MM.1S (cell line): ENCODE measurements at regions not wholly inside any gene's neighbourhood (a gene's known extent, or its start where the extent isn't known, plus 50 kb on each side); places are given as distances from the start of the nearest gene placed in this dataset.

ENCODE experiments used
- DNase-seq: peaks from one replicate; pipeline ENCODE4 v3.0.0-alpha.2; 2015
- H2AFZ ChIP-seq: fragments of 300-600 bp; sonication (generic); 2 replicates; pipeline ENCODE4 v1.6.0; 2016; ENCODE audit warnings: antibody characterized with exemption, low read length
- H3F3A ChIP-seq: fragments of 300-600 bp; sonication (generic); 2 replicates; pipeline ENCODE4 v1.6.1; 2016; ENCODE audit warnings: mild to moderate bottlenecking, antibody characterized with exemption, low read length, moderate library complexity, mixed read lengths; ENCODE audit not compliant: insufficient read depth
- H3K27ac ChIP-seq: fragments of 300-600 bp; sonication (generic); 2 replicates; pipeline ENCODE4 v1.5.1; 2016; ENCODE audit warnings: mild to moderate bottlenecking, low read length
- H3K27me3 ChIP-seq: fragments of 300-600 bp; sonication (generic); replicated peaks from 2 replicates; pipeline ENCODE4 v1.6.0; 2016; ENCODE audit warnings: low read length; ENCODE audit not compliant: insufficient read depth
- H3K36me3 ChIP-seq: fragments of 300-600 bp; sonication (generic); replicated peaks from 2 replicates; pipeline ENCODE4 v1.6.1; 2016; ENCODE audit warnings: mild to moderate bottlenecking, low read length, mixed read lengths; ENCODE audit not compliant: insufficient read depth
- H3K4me1 ChIP-seq: fragments of 300-600 bp; sonication (generic); 2 replicates; pipeline ENCODE4 v1.6.1; 2016; ENCODE audit warnings: low read length, mixed read lengths
- H3K4me2 ChIP-seq: fragments of 300-600 bp; sonication (generic); 2 replicates; pipeline ENCODE4 v1.6.0; 2016; ENCODE audit warnings: low read depth, low read length
- H3K4me3 ChIP-seq: fragments of 300-600 bp; sonication (generic); 2 replicates; pipeline ENCODE4 v1.5.1; 2016; ENCODE audit warnings: low read length, mixed read lengths
- H3K79me2 ChIP-seq: fragments of 300-600 bp; sonication (generic); 2 replicates; pipeline ENCODE4 v1.6.1; 2016; ENCODE audit warnings: mixed run types, low read length, mixed read lengths
- H3K9ac ChIP-seq: fragments of 300-600 bp; sonication (generic); 2 replicates; pipeline ENCODE4 v1.6.1; 2016; ENCODE audit warnings: low read length, mixed read lengths
- H3K9me2 ChIP-seq: fragments of 300-600 bp; sonication (generic); replicated peaks from 2 replicates; pipeline ENCODE4 v1.6.1; 2016; ENCODE audit warnings: mild to moderate bottlenecking, low read length, mixed read lengths; ENCODE audit not compliant: insufficient read depth
- H3K9me3 ChIP-seq: fragments of 300-600 bp; sonication (generic); replicated peaks from 2 replicates; pipeline ENCODE4 v1.6.1; 2016; ENCODE audit warnings: mild to moderate bottlenecking, low read length, mixed read lengths; ENCODE audit not compliant: insufficient read depth
- H4K20me1 ChIP-seq: fragments of 300-600 bp; sonication (generic); 2 replicates; pipeline ENCODE4 v1.6.1; 2016; ENCODE audit warnings: mild to moderate bottlenecking, low read length, moderate library complexity, mixed read lengths; ENCODE audit not compliant: insufficient read depth
- EZH2 ChIP-seq: fragments of 300-600 bp; sonication (generic); optimal IDR thresholded peaks from 2 replicates; pipeline ENCODE3; 2017; ENCODE audit warnings: low read depth, mild to moderate bottlenecking, antibody characterized with exemption, low read length, mixed read lengths
- EZH2phosphoT487 ChIP-seq: fragments of 300-600 bp; sonication (generic); IDR thresholded peaks from 2 replicates; pipeline ENCODE4 v1.6.1; 2018; ENCODE audit warnings: antibody characterized with exemption, low read length
- TF ChIP-seq, protein P1 (sequence below): fragments of 300-600 bp; sonication (generic); IDR thresholded peaks from 2 replicates; pipeline ENCODE4 v1.5.1; 2016; ENCODE audit warnings: antibody characterized with exemption, low read length, mixed read lengths

- no peak overlapping the region for H3K4me3 ChIP-seq
- DNase-seq: peak; percentile 25
- H3K27ac ChIP-seq: no peak overlapping the region
- H3K9me3 ChIP-seq: no peaks in the 10 kb centered on the region
- no peaks in the 10 kb centered on the region for H3K36me3 ChIP-seq
- no peaks in the 10 kb centered on the region for H4K20me1 ChIP-seq
- no peaks in the 10 kb centered on the region for H3K9me2 ChIP-seq
- no peak overlapping the region for H2AFZ ChIP-seq
- H3F3A ChIP-seq: no peaks in the 10 kb centered on the region
- H3K4me1 ChIP-seq: no peaks in the 10 kb centered on the region; the same call in 1 of the 2 replicates
- no peak overlapping the region for H3K4me2 ChIP-seq
- no peak overlapping the region for H3K9ac ChIP-seq
- TF ChIP-seq, protein P1, sequence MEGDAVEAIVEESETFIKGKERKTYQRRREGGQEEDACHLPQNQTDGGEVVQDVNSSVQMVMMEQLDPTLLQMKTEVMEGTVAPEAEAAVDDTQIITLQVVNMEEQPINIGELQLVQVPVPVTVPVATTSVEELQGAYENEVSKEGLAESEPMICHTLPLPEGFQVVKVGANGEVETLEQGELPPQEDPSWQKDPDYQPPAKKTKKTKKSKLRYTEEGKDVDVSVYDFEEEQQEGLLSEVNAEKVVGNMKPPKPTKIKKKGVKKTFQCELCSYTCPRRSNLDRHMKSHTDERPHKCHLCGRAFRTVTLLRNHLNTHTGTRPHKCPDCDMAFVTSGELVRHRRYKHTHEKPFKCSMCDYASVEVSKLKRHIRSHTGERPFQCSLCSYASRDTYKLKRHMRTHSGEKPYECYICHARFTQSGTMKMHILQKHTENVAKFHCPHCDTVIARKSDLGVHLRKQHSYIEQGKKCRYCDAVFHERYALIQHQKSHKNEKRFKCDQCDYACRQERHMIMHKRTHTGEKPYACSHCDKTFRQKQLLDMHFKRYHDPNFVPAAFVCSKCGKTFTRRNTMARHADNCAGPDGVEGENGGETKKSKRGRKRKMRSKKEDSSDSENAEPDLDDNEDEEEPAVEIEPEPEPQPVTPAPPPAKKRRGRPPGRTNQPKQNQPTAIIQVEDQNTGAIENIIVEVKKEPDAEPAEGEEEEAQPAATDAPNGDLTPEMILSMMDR: peak; percentile 49
- TF ChIP-seq EZH2phosphoT487: no peak
- no peaks in the 10 kb centered on the region for H3K27me3 ChIP-seq
- no peaks in the 10 kb centered on the region for H3K79me2 ChIP-seq
Measured at GRCh38 chr20:6636209-6637159, 131.0 kb upstream of the BMP2 start.

GRCh38 chr20:6635034-6635736 lies 132.3 kb upstream of the BMP2 start:
- no peak overlapping the region for H3K4me3 ChIP-seq
- no peak overlapping the region for H3K27ac ChIP-seq
- no peak overlapping the region for H2AFZ ChIP-seq
- H3K9me2 ChIP-seq: no peaks in the 10 kb centered on the region
- no peak overlapping the region for H3K4me2 ChIP-seq
- no peaks in the 10 kb centered on the region for H3K9me3 ChIP-seq
- H4K20me1 ChIP-seq: no peaks in the 10 kb centered on the region
- no peaks in the 10 kb centered on the region for H3F3A ChIP-seq
- no peaks in the 10 kb centered on the region; the same call in 1 of the 2 replicates for H3K4me1 ChIP-seq
- H3K27me3 ChIP-seq: no peaks in the 10 kb centered on the region
- no peaks in the 10 kb centered on the region for H3K79me2 ChIP-seq
- DNase-seq: peak; percentile 24
- TF ChIP-seq EZH2phosphoT487: no peak
- TF ChIP-seq, protein P1: no peak
- TF ChIP-seq EZH2: no peak
- no peak overlapping the region for H3K9ac ChIP-seq
- no peaks in the 10 kb centered on the region for H3K36me3 ChIP-seq

GRCh38 chr20:6632187-6632586 lies 135.3 kb upstream of the BMP2 start:
- Histone ChIP-seq H3K9me2 (no peaks in the 10 kb centered on the region), H3K27ac (no peak overlapping the region), H3K4me3 (no peak overlapping the region), H3K27me3 (no peaks in the 10 kb centered on the region), H3F3A (no peaks in the 10 kb centered on the region), H3K36me3 (no peaks in the 10 kb centered on the region), H4K20me1 (no peaks in the 10 kb centered on the region), H3K4me2 (no peak overlapping the region), H3K4me1 (no peaks in the 10 kb centered on the region; the same call in 1 of the 2 replicates), H3K79me2 (no peaks in the 10 kb centered on the region), H3K9me3 (no peaks in the 10 kb centered on the region), H2AFZ (no peak overlapping the region), H3K9ac (no peak overlapping the region)
- DNase-seq: peak; percentile 71
- TF ChIP-seq, protein P1: no peak
- TF ChIP-seq EZH2 (no peak), EZH2phosphoT487 (no peak)
